ENCODE measurements at regions not wholly inside any gene's neighbourhood (a gene's known extent, or its start where the extent isn't known, plus 50 kb on each side); places are given as distances from the start of the nearest gene placed in this dataset.

GRCh38 chr9:14487547-14488185 is 173.7 kb upstream of the NFIB start:
- WGBS, 2 donors, result 89 to 94% methylated on average over 6 of the region's 6 CpGs
- no peak for DNase-seq
- H3K9me3 ChIP-seq, result no peaks in the 10 kb centered on the region
- H3K4me3 ChIP-seq, result no peak overlapping the region
- no peak overlapping the region for H3K27ac ChIP-seq
- no peaks in the 10 kb centered on the region for H3K4me1 ChIP-seq
- no peaks in the 10 kb centered on the region for H3K27me3 ChIP-seq
- intact Hi-C loops (cut with DNase I), result no loop called here
- H3K36me3 ChIP-seq, result no peaks in the 10 kb centered on the region
- TF ChIP-seq EP300 (IDR thresholded peaks at IDR 0.05) (no peak), POLR2AphosphoS5 (IDR thresholded peaks at IDR 0.05) (no peak), CTCF (IDR thresholded peaks at IDR 0.05) (no peak), POLR2A (IDR thresholded peaks at IDR 0.05) (no peak)

GRCh38 chr9:14485366-14485765 is 171.4 kb upstream of the NFIB start:
- Histone ChIP-seq H3K27ac (no peak overlapping the region), H3K4me3 (no peak overlapping the region), H3K9me3 (no peaks in the 10 kb centered on the region), H3K27me3 (no peaks in the 10 kb centered on the region), H3K4me1 (no peaks in the 10 kb centered on the region), H3K36me3 (no peaks in the 10 kb centered on the region)
- intact Hi-C loops (cut with DNase I), result no loop called here
- 67 to 83% methylated on average over 5 of the region's 5 CpGs for WGBS, 2 donors
- DNase-seq, result no peak
- TF ChIP-seq POLR2A (IDR thresholded peaks at IDR 0.05), result no peak
- no peak for TF ChIP-seq CTCF (IDR thresholded peaks at IDR 0.05)
- TF ChIP-seq EP300 (IDR thresholded peaks at IDR 0.05), result no peak
- no peak for TF ChIP-seq POLR2AphosphoS5 (IDR thresholded peaks at IDR 0.05)

- Histone ChIP-seq H3K4me3 (no peak overlapping the region), H3K4me1 (no peaks in the 10 kb centered on the region), H3K36me3 (no peaks in the 10 kb centered on the region), H3K27me3 (no peaks in the 10 kb centered on the region), H3K9me3 (no peaks in the 10 kb centered on the region), H3K27ac (no peak overlapping the region)
- WGBS, 2 donors, result 56 to 72% methylated on average over 3 of the region's 3 CpGs
- intact Hi-C loops (cut with DNase I), result no loop called here
- no peak for DNase-seq
- TF ChIP-seq EP300 (IDR thresholded peaks at IDR 0.05) (no peak), CTCF (IDR thresholded peaks at IDR 0.05) (no peak), POLR2A (IDR thresholded peaks at IDR 0.05) (no peak), POLR2AphosphoS5 (IDR thresholded peaks at IDR 0.05) (no peak)
Observed at GRCh38 chr9:14482856-14483255, 168.9 kb upstream of the NFIB start.

- intact Hi-C loops (cut with DNase I), result no loop called here
- no peak for DNase-seq
- Histone ChIP-seq H3K4me3 (no peak overlapping the region), H3K9me3 (no peaks in the 10 kb centered on the region), H3K4me1 (no peaks in the 10 kb centered on the region), H3K27me3 (no peaks in the 10 kb centered on the region), H3K36me3 (no peaks in the 10 kb centered on the region), H3K27ac (no peak overlapping the region)
- 63 to 75% methylated on average over 3 of the region's 3 CpGs for WGBS, 2 donors
- TF ChIP-seq CTCF (IDR thresholded peaks at IDR 0.05), result no peak
- no peak for TF ChIP-seq POLR2AphosphoS5 (IDR thresholded peaks at IDR 0.05)
Observed at GRCh38 chr9:14480526-14480925, 166.6 kb upstream of the NFIB start.

GRCh38 chr9:14479163-14479560 is 165.2 kb upstream of the NFIB start:
- DNase-seq, result no peak
- 67 to 85% methylated on average over 1 of the region's 1 CpG for WGBS, 2 donors
- intact Hi-C loops (cut with DNase I), result no loop called here
- H3K9me3 ChIP-seq, result no peaks in the 10 kb centered on the region
- no peaks in the 10 kb centered on the region for H3K27me3 ChIP-seq
- H3K36me3 ChIP-seq, result no peaks in the 10 kb centered on the region
- H3K4me1 ChIP-seq, result no peaks in the 10 kb centered on the region
- no peak overlapping the region for H3K4me3 ChIP-seq
- no peak for TF ChIP-seq POLR2A (IDR thresholded peaks at IDR 0.05)
- TF ChIP-seq EP300 (IDR thresholded peaks at IDR 0.05), result no peak
- no peak for TF ChIP-seq POLR2AphosphoS5 (IDR thresholded peaks at IDR 0.05)
- no peak for TF ChIP-seq CTCF (IDR thresholded peaks at IDR 0.05)
- no peak overlapping the region for H3K27ac ChIP-seq
